Gastrocnemius medialis (tissue), 4 donors: ENCODE measurements at regions not wholly inside any gene's neighbourhood (a gene's known extent, or its start where the extent isn't known, plus 50 kb on each side); places are given as distances from the start of the nearest gene placed in this dataset.

Experiments used
- ATAC-seq, 2 donors: fragments of 150-250 bp; one replicate each; pipeline ENCODE4 v1.9.1; 2016
- DNase-seq, 2 donors: peaks; one replicate each; pipeline ENCODE4 v3.0.0-alpha.2; 2019
- H3K27ac ChIP-seq, 4 donors: fragments of 200-600 bp; sonication (generic); 1 replicate in 1 of 4; 2 replicates in 3 of 4; pipeline ENCODE4 v1.5.1; 2016 to 2018; ENCODE audit warnings: mild to moderate bottlenecking in 2 of 4, moderate library complexity in 1 of 4
- H3K27me3 ChIP-seq, 3 donors: fragments of 200-600 bp; sonication (generic) in 2 of 3; 1 replicate in 1 of 3; 2 replicates in 2 of 3; pipeline versions ENCODE4 v1.5.1 to v1.6.0; 2016 to 2019; ENCODE audit warnings: mild to moderate bottlenecking in 1 of 3, moderate library complexity in 1 of 3
- H3K36me3 ChIP-seq, 2 donors: fragments of 200-600 bp; sonication (generic) in 1 of 2; one replicate each; pipeline ENCODE4 v1.5.1; 2017 to 2018
- H3K4me1 ChIP-seq, 2 donors: fragments of 200-600 bp; sonication (generic) in 1 of 2; one replicate each; pipeline ENCODE4 v1.5.1; 2016 to 2017; ENCODE audit warnings: mild to moderate bottlenecking in 2 of 2
- H3K4me3 ChIP-seq, 4 donors: fragments of 200-600 bp; sonication (generic) in 3 of 4; 1 replicate in 1 of 4; 2 replicates in 3 of 4; pipeline ENCODE4 v1.5.1; 2016 to 2019; ENCODE audit warnings: mild to moderate bottlenecking in 2 of 4
- H3K9me3 ChIP-seq, 3 donors: fragments of 200-600 bp; sonication (generic) in 2 of 3; 1 replicate in 1 of 3; 2 replicates in 2 of 3; pipeline ENCODE4 v1.5.1; 2016 to 2019
- CTCF ChIP-seq, 5 experiments: fragments of 450-650 bp in 3 of 5; fragments of 200-600 bp in 2 of 5; sonication (generic) in 2 of 5; IDR thresholded peaks in 4 of 5; conservative IDR thresholded peaks in 1 of 5; 1 replicate in 4 of 5; 2 replicates in 1 of 5; pipeline ENCODE4 v1.5.1; 2016 to 2019; ENCODE audit warnings: antibody characterized with exemption in 5 of 5, mild to moderate bottlenecking in 3 of 5, moderate library complexity in 3 of 5
- POLR2A ChIP-seq, 2 donors: fragments of 450-650 bp; IDR thresholded peaks; one replicate each; pipeline ENCODE4 v1.6.1; 2017; ENCODE audit warnings: antibody characterized with exemption in 2 of 2, mild to moderate bottlenecking in 2 of 2, moderate library complexity in 2 of 2
- in situ Hi-C, 4 donors: fragments of 200-750 bp; cut with MboI; loops; one replicate each; pipeline versions ENCODE4 v1.15.0 to v1.8.0; 2017; ENCODE audit warnings: low sequenced_read_pairs in 4 of 4
- intact Hi-C: fragments of 100-400 bp; cut with DNase I; formaldehyde crosslinking; loops from one replicate; pipeline ENCODE4 v1.15.1; 2023; ENCODE audit warnings: low total_unique reads

GRCh38 chr17:79258041-79258440 is 183.4 kb downstream of the ENGASE start:
- H3K9me3 ChIP-seq = no peaks in the 10 kb centered on the region
- no peak overlapping the region for H3K4me3 ChIP-seq
- no peaks in the 10 kb centered on the region for H3K4me1 ChIP-seq
- DNase-seq (no peak), ATAC-seq (no peak)
- no peak overlapping the region for H3K27ac ChIP-seq
- no peaks in the 10 kb centered on the region for H3K36me3 ChIP-seq
- in situ Hi-C loops = no loop called here
- intact Hi-C loops = no loop called here
- TF ChIP-seq CTCF (IDR thresholded peaks at IDR 0.05 in 4 of 5, conservative IDR thresholded peaks at IDR 0.05 in 1 of 5) (no peak), POLR2A (IDR thresholded peaks at IDR 0.05) (no peak)
- peaks cover 24 to 47% (median 24%) of the 10 kb centered on the region in 3 donors for H3K27me3 ChIP-seq

GRCh38 chr17:79255926-79256585 is 181.4 kb downstream of the ENGASE start:
- no peak for ATAC-seq
- Histone ChIP-seq H3K36me3 (no peaks in the 10 kb centered on the region), H3K27ac (no peak overlapping the region), H3K9me3 (no peaks in the 10 kb centered on the region), H3K4me1 (no peaks in the 10 kb centered on the region), H3K4me3 (no peak overlapping the region), H3K27me3 (peaks cover 31 to 40% (median 37%) of the 10 kb centered on the region in 3 donors)
- intact Hi-C loops = no loop called here
- TF ChIP-seq POLR2A (IDR thresholded peaks at IDR 0.05) (no peak), CTCF (IDR thresholded peaks at IDR 0.05 in 4 of 5, conservative IDR thresholded peaks at IDR 0.05 in 1 of 5) (no peak)
- in situ Hi-C loops = no loop called here
- DNase-seq = no peak

- ATAC-seq (no peak), DNase-seq (no peak)
- Histone ChIP-seq H3K36me3 (no peaks in the 10 kb centered on the region), H3K4me1 (no peaks in the 10 kb centered on the region), H3K27ac (no peak overlapping the region), H3K9me3 (no peaks in the 10 kb centered on the region), H3K27me3 (peaks cover 33 to 35% (median 34%) of the 10 kb centered on the region in 3 donors), H3K4me3 (no peak overlapping the region)
- intact Hi-C loops = no loop called here
- in situ Hi-C loops = no loop called here
- TF ChIP-seq POLR2A (IDR thresholded peaks at IDR 0.05) (no peak), CTCF (IDR thresholded peaks at IDR 0.05 in 4 of 5, conservative IDR thresholded peaks at IDR 0.05 in 1 of 5) (no peak)
Measured at GRCh38 chr17:79255456-79255855, 180.8 kb downstream of the ENGASE start.

DNA sequence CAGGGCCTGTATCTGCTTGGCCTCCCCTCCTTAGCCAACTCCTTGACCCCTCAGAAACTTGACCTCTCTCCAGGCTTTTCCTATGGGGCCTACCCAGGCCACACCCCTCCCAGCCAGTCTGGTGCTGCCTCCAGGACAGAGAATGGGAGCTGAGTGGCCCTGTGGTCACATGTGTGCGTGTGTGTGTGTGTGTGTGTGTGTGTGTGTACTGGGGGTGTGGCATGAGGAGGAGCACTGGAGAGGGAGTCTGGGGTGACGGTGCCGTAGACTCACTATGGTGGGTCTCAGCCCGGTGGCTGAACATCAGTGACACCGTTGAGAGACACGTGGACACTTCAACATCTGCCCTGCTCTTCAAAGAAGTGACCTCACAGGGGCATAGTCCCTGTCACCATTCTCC is 180.4 kb downstream of the ENGASE start:
- Histone ChIP-seq H3K27ac (no peak overlapping the region), H3K9me3 (no peaks in the 10 kb centered on the region), H3K27me3 (peaks cover 30 to 39% (median 33%) of the 10 kb centered on the region in 3 donors), H3K4me1 (no peaks in the 10 kb centered on the region), H3K4me3 (no peak overlapping the region), H3K36me3 (no peaks in the 10 kb centered on the region)
- intact Hi-C loops (no loop called here), in situ Hi-C loops (no loop called here)
- TF ChIP-seq POLR2A (IDR thresholded peaks at IDR 0.05) = no peak
- TF ChIP-seq CTCF (IDR thresholded peaks at IDR 0.05 in 4 of 5, conservative IDR thresholded peaks at IDR 0.05 in 1 of 5) = no peak
- DNase-seq = no peak
- no peak for ATAC-seq

DNA sequence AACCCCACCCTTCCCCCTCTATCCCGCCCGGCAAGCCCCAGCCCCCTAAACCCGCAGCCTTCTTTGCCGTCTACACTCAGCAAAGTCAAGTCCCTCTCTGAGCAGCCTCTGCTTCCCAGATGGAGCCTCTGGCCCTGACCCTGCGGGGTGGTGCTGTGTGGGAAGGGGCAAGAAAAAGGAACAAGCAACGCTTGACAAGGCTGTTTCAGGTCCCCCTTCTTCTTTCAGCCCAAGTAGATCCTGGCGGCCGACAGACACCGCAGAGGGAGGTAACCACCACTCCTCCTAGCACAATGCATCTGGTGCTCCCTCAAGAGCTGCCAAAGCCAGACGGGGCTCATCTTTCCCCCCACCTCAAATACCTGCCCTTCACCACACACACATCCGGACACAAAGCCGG is 178.3 kb downstream of the ENGASE start:
- Histone ChIP-seq H3K36me3 (no peaks in the 10 kb centered on the region), H3K4me3 (no peak overlapping the region), H3K27ac (no peak overlapping the region), H3K9me3 (no peaks in the 10 kb centered on the region), H3K27me3 (peaks cover 35 to 45% (median 37%) of the 10 kb centered on the region in 3 donors), H3K4me1 (no peaks in the 10 kb centered on the region)
- ATAC-seq (no peak), DNase-seq (no peak)
- in situ Hi-C loops (no loop called here), intact Hi-C loops (no loop called here)
- TF ChIP-seq CTCF (IDR thresholded peaks at IDR 0.05 in 4 of 5, conservative IDR thresholded peaks at IDR 0.05 in 1 of 5) (no peak), POLR2A (IDR thresholded peaks at IDR 0.05) (no peak)
